ENCODE measurements at regions not wholly inside any gene's neighbourhood (a gene's known extent, or its start where the extent isn't known, plus 50 kb on each side); places are given as distances from the start of the nearest gene placed in this dataset.

- TF ChIP-seq, protein P1, sequence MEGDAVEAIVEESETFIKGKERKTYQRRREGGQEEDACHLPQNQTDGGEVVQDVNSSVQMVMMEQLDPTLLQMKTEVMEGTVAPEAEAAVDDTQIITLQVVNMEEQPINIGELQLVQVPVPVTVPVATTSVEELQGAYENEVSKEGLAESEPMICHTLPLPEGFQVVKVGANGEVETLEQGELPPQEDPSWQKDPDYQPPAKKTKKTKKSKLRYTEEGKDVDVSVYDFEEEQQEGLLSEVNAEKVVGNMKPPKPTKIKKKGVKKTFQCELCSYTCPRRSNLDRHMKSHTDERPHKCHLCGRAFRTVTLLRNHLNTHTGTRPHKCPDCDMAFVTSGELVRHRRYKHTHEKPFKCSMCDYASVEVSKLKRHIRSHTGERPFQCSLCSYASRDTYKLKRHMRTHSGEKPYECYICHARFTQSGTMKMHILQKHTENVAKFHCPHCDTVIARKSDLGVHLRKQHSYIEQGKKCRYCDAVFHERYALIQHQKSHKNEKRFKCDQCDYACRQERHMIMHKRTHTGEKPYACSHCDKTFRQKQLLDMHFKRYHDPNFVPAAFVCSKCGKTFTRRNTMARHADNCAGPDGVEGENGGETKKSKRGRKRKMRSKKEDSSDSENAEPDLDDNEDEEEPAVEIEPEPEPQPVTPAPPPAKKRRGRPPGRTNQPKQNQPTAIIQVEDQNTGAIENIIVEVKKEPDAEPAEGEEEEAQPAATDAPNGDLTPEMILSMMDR (IDR thresholded peaks at IDR 0.05; ENCODE audit: low read depth, low read length) = no peak
- no peak for TF ChIP-seq POLR2A (IDR thresholded peaks at IDR 0.05; ENCODE audit: extremely low read depth, insufficient read length)
These were observed 107.9 kb upstream of the ECI2 start for GRCh38 chr6:4243237-4243636.
